Renal cortex interstitium (tissue), 11 donors: ENCODE measurements at regions not wholly inside any gene's neighbourhood (a gene's known extent, or its start where the extent isn't known, plus 50 kb on each side); places are given as distances from the start of the nearest gene placed in this dataset.

Source experiments
- DNase-seq, 11 donors: peaks; one replicate each; pipeline ENCODE4 v3.0.0-alpha.2; 2013; ENCODE audit warnings: low read depth in 9 of 11, low spot score in 4 of 11; ENCODE audit errors: extremely low read depth in 1 of 11

GRCh38 chr10:94043431-94043990 is 49.8 kb downstream of the PLCE1 start:
- DNase-seq = no peak

- DNase-seq = no peak
Measured at GRCh38 chr10:94046098-94046497, 52.4 kb downstream of the PLCE1 start.

DNA sequence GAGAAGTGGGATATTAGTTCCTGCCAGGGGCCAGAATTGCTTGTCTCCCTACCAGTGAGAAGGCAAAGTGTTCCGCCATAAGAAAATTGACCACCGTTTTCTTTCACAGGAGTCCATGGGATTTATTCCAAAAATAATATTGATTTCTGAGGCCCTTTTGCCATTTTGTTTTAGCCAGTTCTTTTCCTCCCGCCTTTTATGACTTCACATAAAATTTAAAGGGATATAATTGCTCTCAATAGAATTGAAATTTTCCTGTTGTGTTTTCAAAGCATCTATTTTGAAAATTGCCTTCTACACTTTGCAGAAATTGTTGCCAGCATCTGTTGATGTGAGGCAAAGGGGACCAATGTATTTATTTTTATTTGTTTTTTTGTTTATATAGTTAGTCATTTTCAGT is 53.6 kb downstream of the PLCE1 start:
- DNase-seq = no peak

- no peak for DNase-seq
Measured at GRCh38 chr10:94049911-94050310, 56.2 kb downstream of the PLCE1 start.

GRCh38 chr10:94052281-94052680 is 58.5 kb downstream of the PLCE1 start:
- DNase-seq = no peak

DNA sequence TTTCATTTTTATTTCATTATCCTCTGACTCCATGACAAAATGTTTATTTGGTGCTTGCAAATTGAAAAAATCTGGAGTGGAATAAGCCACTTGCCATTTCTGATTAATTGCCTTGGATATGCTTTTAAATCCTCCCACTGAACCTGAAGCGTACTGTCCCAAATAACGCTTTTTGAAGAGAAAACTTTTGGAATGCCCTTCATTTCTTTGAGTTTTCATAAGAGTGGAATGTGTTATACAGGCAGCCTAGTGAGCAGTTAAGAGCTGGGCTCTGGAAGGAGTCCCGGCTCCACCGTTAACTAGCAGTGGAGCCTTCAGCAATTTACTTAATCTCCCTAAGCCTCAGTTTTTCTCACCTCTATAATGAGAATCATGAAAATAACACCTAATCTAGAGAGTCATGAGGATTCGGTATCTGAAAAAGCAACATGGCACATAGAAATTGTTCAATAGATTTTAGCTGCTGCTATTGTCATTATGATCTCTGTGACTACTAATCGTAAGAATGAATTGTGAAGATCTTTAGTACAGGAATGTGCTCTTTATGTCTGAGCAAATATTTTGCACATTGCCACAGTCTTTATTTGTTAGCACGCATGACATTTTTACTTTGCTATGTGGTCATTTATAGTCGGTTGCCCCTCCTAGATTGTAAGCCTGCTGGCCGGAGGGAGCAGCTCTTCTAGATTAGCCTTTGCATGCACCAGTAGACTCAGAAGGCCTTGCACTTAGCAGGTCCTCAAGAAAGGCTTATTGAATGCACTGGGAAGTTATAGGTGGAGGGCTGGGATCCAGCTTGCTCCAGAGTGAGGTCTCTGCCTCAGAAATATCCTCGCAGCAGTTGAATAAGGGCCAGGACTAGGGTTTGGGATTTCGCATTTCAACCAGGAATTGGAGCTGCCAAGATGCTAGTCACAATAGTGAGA is 59.4 kb downstream of the PLCE1 start:
- no peak for DNase-seq

DNA sequence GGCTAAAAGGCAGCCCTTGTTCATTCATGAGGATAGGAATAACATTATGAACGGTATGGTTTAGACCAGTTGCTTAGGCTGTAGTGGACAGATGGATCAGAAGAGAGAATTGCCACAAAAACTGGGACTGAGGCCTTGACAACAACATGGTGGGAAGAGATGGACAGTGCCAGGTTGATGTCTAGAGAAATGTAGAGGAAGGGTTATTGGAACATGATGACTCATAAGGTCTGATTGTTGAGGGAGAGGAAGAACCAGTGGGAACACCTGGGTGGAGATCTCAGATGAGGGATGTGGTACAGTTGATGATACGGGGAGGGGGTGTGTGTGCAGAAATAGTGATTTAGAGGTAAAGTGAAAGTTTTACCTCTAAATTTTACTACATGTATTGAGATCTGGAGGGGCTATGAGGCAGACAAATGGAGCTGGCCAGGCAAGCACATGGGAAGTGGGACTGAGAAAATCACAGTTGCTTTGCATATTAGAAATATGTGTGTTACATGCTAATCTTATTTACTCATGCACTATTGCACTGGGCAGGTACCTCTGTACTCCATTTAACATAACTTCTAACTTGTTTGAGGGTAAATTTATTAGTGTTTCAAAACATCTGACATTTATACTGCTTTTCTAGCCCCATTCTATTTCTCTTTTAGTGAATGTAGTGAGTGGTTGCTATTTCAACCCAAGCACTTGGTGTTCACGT is 65.6 kb downstream of the PLCE1 start:
- no peak for DNase-seq

DNA sequence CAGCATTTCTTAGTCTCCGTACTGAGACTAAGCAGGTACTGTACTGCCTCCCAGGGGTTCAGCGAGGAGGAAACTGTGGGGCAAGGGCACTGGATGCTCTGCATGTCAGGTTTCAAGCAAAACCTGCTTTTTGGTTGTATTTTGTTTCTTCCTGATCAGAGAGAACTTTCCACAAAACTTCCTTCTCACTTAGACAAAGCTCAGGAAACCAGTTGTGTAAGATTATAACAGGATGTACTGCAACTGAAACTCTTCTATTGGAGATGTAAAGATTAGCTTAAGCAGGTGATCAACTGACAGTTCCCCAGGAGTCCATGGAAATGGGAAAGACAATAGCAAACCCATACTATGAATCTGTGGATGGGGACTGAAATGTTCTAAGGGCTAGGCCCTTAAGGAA is 67.3 kb downstream of the PLCE1 start:
- no peak for DNase-seq

GRCh38 chr10:94062611-94063010 is 68.9 kb downstream of the PLCE1 start:
- no peak for DNase-seq

DNA sequence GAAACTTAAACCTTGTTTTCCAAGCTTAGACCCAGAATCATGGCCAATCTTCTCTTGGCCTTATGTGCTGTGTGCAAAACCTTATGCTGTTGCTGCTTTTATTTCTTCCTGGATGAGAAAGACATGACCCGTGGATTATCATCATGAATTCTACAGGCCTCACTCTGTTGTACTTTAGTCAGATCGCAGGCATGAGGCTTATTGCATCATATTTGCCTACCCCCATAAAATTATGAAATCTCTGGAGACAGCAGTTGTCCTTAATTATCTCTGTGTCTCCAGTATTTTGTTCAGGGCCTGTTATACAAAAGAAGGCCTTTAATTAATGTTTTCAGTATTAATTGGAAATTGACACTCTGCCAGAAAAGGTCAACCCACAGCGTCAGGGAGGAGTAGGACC is 71.6 kb downstream of the PLCE1 start:
- no peak for DNase-seq

DNA sequence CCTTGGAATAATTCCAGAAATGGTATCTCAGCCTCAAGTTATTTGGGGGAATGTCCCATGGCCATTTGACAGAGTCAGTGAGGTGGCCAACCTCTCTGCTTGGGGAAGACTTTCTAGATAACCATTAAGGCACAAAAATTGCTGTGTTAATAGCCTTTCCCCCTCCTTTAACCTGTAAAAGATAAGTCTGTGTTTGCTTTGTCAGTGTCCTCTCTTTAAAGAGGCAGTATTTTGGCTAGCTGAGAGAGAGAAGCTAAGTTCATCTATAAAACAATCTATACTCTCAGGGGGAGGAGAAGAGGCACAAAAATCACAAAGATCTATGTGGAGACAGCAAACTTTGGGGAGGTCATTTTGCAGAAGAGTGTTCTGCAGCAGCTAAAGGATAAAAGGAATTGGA is 72.1 kb downstream of the PLCE1 start:
- no peak for DNase-seq

GRCh38 chr10:94066411-94066810 is 72.7 kb downstream of the PLCE1 start:
- DNase-seq = peak; percentile 19 to 74 (median 59)

- DNase-seq = no peak
Measured at GRCh38 chr10:94069884-94070283, 76.2 kb downstream of the PLCE1 start.

DNA sequence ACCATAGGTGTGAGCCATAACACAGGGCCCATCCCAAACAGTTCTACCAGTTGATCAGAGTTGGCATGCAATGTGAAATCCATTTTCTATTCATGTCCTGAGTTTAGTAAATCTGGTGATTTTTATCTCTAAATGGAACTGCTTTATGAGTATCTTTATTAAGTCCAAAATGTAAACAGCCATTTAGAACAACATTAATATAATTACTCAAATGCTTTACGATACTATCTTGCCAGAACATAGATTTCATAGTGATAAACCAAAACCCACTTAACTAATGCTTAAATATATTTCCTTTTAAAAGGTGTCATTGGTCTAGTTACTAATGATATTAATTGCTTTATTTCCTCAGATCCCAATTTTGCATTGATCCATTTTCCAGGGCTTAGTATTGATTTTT is 80.7 kb downstream of the PLCE1 start:
- DNase-seq = no peak

DNA sequence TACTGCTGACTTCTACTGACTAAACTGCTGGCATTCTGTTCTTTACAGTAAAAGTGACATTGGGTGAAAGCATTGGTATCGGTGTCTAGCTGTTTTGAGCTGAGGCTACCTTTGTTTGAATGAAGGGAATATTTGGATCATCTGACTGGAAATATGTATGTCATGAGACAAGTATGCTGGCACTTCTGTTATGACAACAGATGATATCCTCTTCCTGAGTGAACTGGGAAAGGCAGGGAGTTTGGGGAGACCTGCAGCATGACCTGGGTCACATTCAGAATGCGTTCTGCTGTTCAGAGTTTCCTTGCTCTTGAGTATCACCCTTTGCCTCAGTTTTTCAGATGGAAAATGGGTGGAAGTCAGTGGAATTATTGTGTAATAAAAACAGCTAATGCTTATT is 81.8 kb downstream of the PLCE1 start:
- no peak for DNase-seq

DNA sequence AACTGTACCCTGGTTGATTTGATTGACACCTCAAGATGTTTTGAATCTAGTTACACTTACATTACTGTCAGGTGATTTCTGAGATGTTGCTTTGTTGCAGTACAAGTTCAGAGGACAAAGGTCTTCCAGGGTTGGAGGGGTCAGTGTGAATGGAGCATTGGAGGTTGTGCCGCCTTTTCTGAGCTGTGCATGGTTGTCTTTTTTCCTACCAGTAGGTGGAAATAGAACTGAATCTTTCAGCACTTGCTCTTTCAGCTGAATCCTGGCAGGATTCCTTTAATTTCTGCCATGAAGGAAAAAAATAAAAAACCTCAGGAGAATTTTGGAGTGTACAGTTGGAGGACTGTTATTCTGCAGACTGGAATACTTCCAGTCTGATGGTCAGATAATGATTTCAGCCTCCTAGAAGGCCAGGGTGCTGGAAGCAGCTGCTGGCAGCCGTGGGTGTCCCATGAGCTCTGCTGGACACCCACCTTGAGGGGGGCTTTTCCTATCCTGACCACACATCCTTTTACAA is 82.7 kb downstream of the PLCE1 start:
- DNase-seq = peak in 6 of 11 donors; percentile 24 to 46 (median 30)

- DNase-seq = no peak
Measured at GRCh38 chr10:94077042-94077441, 83.3 kb downstream of the PLCE1 start.

- no peak for DNase-seq
Measured at GRCh38 chr10:94080108-94080507, 86.4 kb downstream of the PLCE1 start.

GRCh38 chr10:94083662-94084265 is 90.0 kb downstream of the PLCE1 start:
- no peak for DNase-seq

- DNase-seq = no peak
Measured at GRCh38 chr10:94084344-94084743, 90.6 kb downstream of the PLCE1 start.
